ENCODE measurements at regions not wholly inside any gene's neighbourhood (a gene's known extent, or its start where the extent isn't known, plus 50 kb on each side); places are given as distances from the start of the nearest gene placed in this dataset.
"Not testable (repeated sequence)": the region's sequence is repeated elsewhere in the genome, so short reads cannot be mapped to it uniquely, and the experiment has no call there.

GRCh38 chrX:11010476-11010875 is 100.7 kb upstream of the HCCS start:
- Mint-ChIP-seq H3K27ac (no peak overlapping the region), H3K36me3 (no peaks in the 10 kb centered on the region), H3K4me1 (no peaks in the 10 kb centered on the region), H3K27me3 (ENCODE audit: low read depth) (no peaks in the 10 kb centered on the region), H3K9me3 (peaks cover 57% of the 10 kb centered on the region), H3K4me3 (no peak overlapping the region)
- no peak for TF ChIP-seq CTCF (IDR thresholded peaks at IDR 0.05; ENCODE audit: unreplicated experiment)
- DNase-seq (ENCODE audit: low spot score in 2 of 2, unreplicated experiment in 2 of 2), result no peak

GRCh38 chrX:11016728-11017127 is 94.4 kb upstream of the HCCS start:
- H3K27me3 Mint-ChIP-seq (ENCODE audit: low read depth), result no peaks in the 10 kb centered on the region
- H3K4me3 Mint-ChIP-seq, result no peak overlapping the region
- peaks cover 2% of the 10 kb centered on the region for H3K36me3 Mint-ChIP-seq
- H3K4me1 Mint-ChIP-seq, result peaks cover 6% of the 10 kb centered on the region
- no peak for TF ChIP-seq CTCF (IDR thresholded peaks at IDR 0.05; ENCODE audit: unreplicated experiment)
- DNase-seq (ENCODE audit: low spot score in 2 of 2, unreplicated experiment in 2 of 2), result no peak
- peaks cover 37% of the 10 kb centered on the region for H3K9me3 Mint-ChIP-seq
- H3K27ac Mint-ChIP-seq, result no peak overlapping the region

GRCh38 chrX:11022588-11022987 is 88.5 kb upstream of the HCCS start:
- not testable (repeated sequence) for H3K27me3 Mint-ChIP-seq (ENCODE audit: low read depth); DNase-seq (ENCODE audit: low spot score in 2 of 2, unreplicated experiment in 2 of 2); H3K36me3 Mint-ChIP-seq; H3K4me1 Mint-ChIP-seq; H3K27ac Mint-ChIP-seq; H3K4me3 Mint-ChIP-seq
- peaks cover 57% of the 10 kb centered on the region for H3K9me3 Mint-ChIP-seq

- no peak for DNase-seq (ENCODE audit: low spot score in 2 of 2, unreplicated experiment in 2 of 2)
- H3K9me3 Mint-ChIP-seq, result peaks cover 41% of the 10 kb centered on the region
- TF ChIP-seq CTCF (IDR thresholded peaks at IDR 0.05; ENCODE audit: unreplicated experiment), result no peak
Measured at GRCh38 chrX:11039926-11040325, 71.2 kb upstream of the HCCS start.

GRCh38 chrX:11040405-11040804 is 70.7 kb upstream of the HCCS start:
- Mint-ChIP-seq H3K4me3 (no peak overlapping the region), H3K27ac (no peak overlapping the region), H3K9me3 (peaks cover 46% of the 10 kb centered on the region), H3K4me1 (no peaks in the 10 kb centered on the region), H3K27me3 (ENCODE audit: low read depth) (no peaks in the 10 kb centered on the region), H3K36me3 (no peaks in the 10 kb centered on the region)
- no peak for TF ChIP-seq CTCF (IDR thresholded peaks at IDR 0.05; ENCODE audit: unreplicated experiment)
- no peak for DNase-seq (ENCODE audit: low spot score in 2 of 2, unreplicated experiment in 2 of 2)

More at GRCh38 chrX:11039926-11040325, 71.2 kb upstream of the HCCS start:
- no peak overlapping the region for H3K27ac Mint-ChIP-seq
- H3K36me3 Mint-ChIP-seq, result no peaks in the 10 kb centered on the region
- no peaks in the 10 kb centered on the region for H3K27me3 Mint-ChIP-seq (ENCODE audit: low read depth)
- H3K4me1 Mint-ChIP-seq, result no peaks in the 10 kb centered on the region
- no peak overlapping the region for H3K4me3 Mint-ChIP-seq

GRCh38 chrX:11040996-11041395 is 70.1 kb upstream of the HCCS start:
- H3K4me3 Mint-ChIP-seq, result no peak overlapping the region
- DNase-seq (ENCODE audit: low spot score in 2 of 2, unreplicated experiment in 2 of 2), result no peak
- no peaks in the 10 kb centered on the region for H3K4me1 Mint-ChIP-seq
- TF ChIP-seq CTCF (IDR thresholded peaks at IDR 0.05; ENCODE audit: unreplicated experiment), result no peak
- H3K27ac Mint-ChIP-seq, result no peak overlapping the region
- H3K9me3 Mint-ChIP-seq, result peaks cover 51% of the 10 kb centered on the region
- no peaks in the 10 kb centered on the region for H3K36me3 Mint-ChIP-seq
- no peaks in the 10 kb centered on the region for H3K27me3 Mint-ChIP-seq (ENCODE audit: low read depth)

Measured in mesothelial cell of epicardium (in vitro differentiated cells).